Liver (tissue), 8 donors: ENCODE measurements at regions not wholly inside any gene's neighbourhood (a gene's known extent, or its start where the extent isn't known, plus 50 kb on each side); places are given as distances from the start of the nearest gene placed in this dataset.

ENCODE experiments used
- DNase-seq: peaks from one replicate; pipeline ENCODE4 v3.0.0-alpha.2; 2017; ENCODE audit warnings: low spot score
- H3K27ac ChIP-seq, 2 donors: one replicate each; pipeline ENCODE4 v1.7.0; 2013; ENCODE audit warnings: inconsistent platforms in 2 of 2, low read length in 2 of 2, control low read depth in 1 of 2, low read depth in 1 of 2, mild to moderate bottlenecking in 1 of 2
- H3K27me3 ChIP-seq, 4 donors: one replicate each; pipeline versions ENCODE4 v1.6.1 to v1.7.0; 2013; ENCODE audit warnings: low read length in 3 of 4, inconsistent platforms in 1 of 4, mild to moderate bottlenecking in 1 of 4, moderate library complexity in 1 of 4; ENCODE audit not compliant: control insufficient read depth in 4 of 4, insufficient read depth in 4 of 4
- H3K36me3 ChIP-seq, 4 donors: one replicate each; pipeline versions ENCODE4 v1.6.1 to v1.7.0; 2013; ENCODE audit warnings: low read length in 3 of 4, mild to moderate bottlenecking in 3 of 4, low read depth in 1 of 4, moderate library complexity in 1 of 4; ENCODE audit not compliant: control insufficient read depth in 4 of 4, insufficient read depth in 3 of 4
- H3K4me1 ChIP-seq, 4 donors: one replicate each; pipeline versions ENCODE4 v1.6.1 to v1.7.0; 2013; ENCODE audit warnings: low read length in 3 of 4, mild to moderate bottlenecking in 3 of 4, moderate library complexity in 1 of 4; ENCODE audit not compliant: control insufficient read depth in 4 of 4, insufficient read depth in 4 of 4
- H3K4me3 ChIP-seq, 3 donors: one replicate each; pipeline versions ENCODE4 v1.6.1 to v1.7.0; 2013; ENCODE audit warnings: low read length in 3 of 3, control low read depth in 1 of 3, low read depth in 1 of 3, mild to moderate bottlenecking in 1 of 3
- H3K9ac ChIP-seq, 2 donors: one replicate each; pipeline ENCODE4 v1.7.0; 2013; ENCODE audit warnings: low read length in 2 of 2, mild to moderate bottlenecking in 2 of 2, moderate library complexity in 2 of 2, control low read depth in 1 of 2, low read depth in 1 of 2
- H3K9me3 ChIP-seq, 4 donors: one replicate each; pipeline versions ENCODE4 v1.6.1 to v1.7.0; 2013; ENCODE audit warnings: low read length in 3 of 4; ENCODE audit not compliant: control insufficient read depth in 4 of 4
- CTCF ChIP-seq: fragments of 150-350 bp; IDR thresholded peaks from 2 replicates; pipeline ENCODE4 v1.5.1; 2017; ENCODE audit warnings: improper control_type of control experiment, low read depth, low read length; ENCODE audit not compliant: missing input control
- EGR1 ChIP-seq, 2 donors: IDR thresholded peaks; 2 replicates each; pipeline ENCODE4 v1.6.1; 2016 to 2018; ENCODE audit warnings: antibody characterized with exemption in 2 of 2, low read depth in 2 of 2
- FOXA1 ChIP-seq: IDR thresholded peaks from 2 replicates; pipeline ENCODE4 v1.6.1; 2016; ENCODE audit warnings: antibody characterized with exemption
- FOXA2 ChIP-seq: IDR thresholded peaks from 2 replicates; pipeline ENCODE4 v1.6.1; 2016; ENCODE audit warnings: antibody characterized with exemption
- GABPA ChIP-seq, 2 donors: IDR thresholded peaks in 1 of 2; conservative IDR thresholded peaks in 1 of 2; 2 replicates each; pipeline ENCODE4 v1.6.1; 2016; ENCODE audit warnings: antibody characterized with exemption in 2 of 2, mild to moderate bottlenecking in 1 of 2, moderate library complexity in 1 of 2
- HNF4A ChIP-seq, 2 donors: conservative IDR thresholded peaks; 2 replicates each; pipeline ENCODE4 v1.6.1; 2016; ENCODE audit warnings: antibody characterized with exemption in 2 of 2, mild to moderate bottlenecking in 2 of 2
- HNF4G ChIP-seq: IDR thresholded peaks from 2 replicates; pipeline ENCODE4 v1.6.1; 2016; ENCODE audit warnings: antibody characterized with exemption
- JUND ChIP-seq, 2 donors: IDR thresholded peaks; 2 replicates each; pipeline ENCODE4 v1.6.1; 2016; ENCODE audit warnings: antibody characterized with exemption in 2 of 2
- MAX ChIP-seq: IDR thresholded peaks from 2 replicates; pipeline ENCODE4 v1.6.1; 2016; ENCODE audit warnings: antibody characterized with exemption
- NR2F2 ChIP-seq: IDR thresholded peaks from 2 replicates; pipeline ENCODE4 v1.6.1; 2016; ENCODE audit warnings: antibody characterized with exemption
- RAD21 ChIP-seq, 2 donors: IDR thresholded peaks; 2 replicates each; pipeline ENCODE4 v1.6.1; 2016; ENCODE audit warnings: antibody characterized with exemption in 2 of 2, mild to moderate bottlenecking in 2 of 2
- REST ChIP-seq: IDR thresholded peaks from 2 replicates; pipeline ENCODE4 v1.6.1; 2016; ENCODE audit warnings: antibody characterized with exemption, mild to moderate bottlenecking
- RXRA ChIP-seq, 2 donors: IDR thresholded peaks; 2 replicates each; pipeline ENCODE4 v1.6.1; 2017 to 2018; ENCODE audit warnings: antibody characterized with exemption in 2 of 2, mild to moderate bottlenecking in 1 of 2
- SP1 ChIP-seq: IDR thresholded peaks from 2 replicates; pipeline ENCODE4 v1.6.1; 2018; ENCODE audit warnings: antibody characterized with exemption, mild to moderate bottlenecking
- TAF1 ChIP-seq: conservative IDR thresholded peaks from 2 replicates; pipeline ENCODE4 v1.6.1; 2016; ENCODE audit warnings: antibody characterized with exemption, mild to moderate bottlenecking
- YY1 ChIP-seq: IDR thresholded peaks from 2 replicates; pipeline ENCODE4 v1.6.1; 2016; ENCODE audit warnings: antibody characterized with exemption, mild to moderate bottlenecking
- ZBTB33 ChIP-seq: IDR thresholded peaks from 2 replicates; pipeline ENCODE4 v1.6.1; 2016; ENCODE audit warnings: antibody characterized with exemption
- WGBS: extraction: QIAGEN DNeasy Blood & Tissue Kit; methylation state at CpG from one replicate; pipeline ENCODE4 v1.1.7; 2013; 5-methylcytosine and 5-hydroxymethylcytosine counted together
- donor health status: healthy.
- donor health status: healthy.
- donor health status: healthy.
- donor health status: healthy.
- donor health status: healthy.

GRCh38 chr2:864501-865106 is 86.0 kb upstream of the SNTG2 start:
- Histone ChIP-seq H3K27ac (no peak overlapping the region), H3K9ac (no peak overlapping the region), H3K9me3 (no peaks in the 10 kb centered on the region), H3K4me1 (no peaks in the 10 kb centered on the region), H3K27me3 (peaks cover 0 to 2% (median 0%) of the 10 kb centered on the region in 4 donors), H3K36me3 (no peaks in the 10 kb centered on the region), H3K4me3 (no peak overlapping the region)
- no peak for DNase-seq
- no peak for TF ChIP-seq YY1
- no peak for TF ChIP-seq HNF4A (conservative IDR thresholded peaks at IDR 0.05)
- TF ChIP-seq FOXA2: no peak
- no peak for TF ChIP-seq HNF4G
- TF ChIP-seq TAF1: no peak
- no peak for TF ChIP-seq CTCF
- TF ChIP-seq ZBTB33: no peak
- TF ChIP-seq SP1: no peak
- TF ChIP-seq GABPA (IDR thresholded peaks at IDR 0.05 in 1 of 2, conservative IDR thresholded peaks at IDR 0.05 in 1 of 2): no peak
- TF ChIP-seq EGR1 (IDR thresholded peaks at IDR 0.05; ENCODE audit: low read depth in 2 of 2): no peak
- no peak for TF ChIP-seq REST
- TF ChIP-seq RAD21 (IDR thresholded peaks at IDR 0.05): no peak
- TF ChIP-seq NR2F2: no peak
- TF ChIP-seq RXRA (IDR thresholded peaks at IDR 0.05): no peak
- TF ChIP-seq FOXA1: no peak
- no peak for TF ChIP-seq JUND (IDR thresholded peaks at IDR 0.05)
- TF ChIP-seq MAX: no peak
- WGBS: 84% methylated on average over 16 of the region's 16 CpGs
